Mesendoderm (in vitro differentiated cells): ENCODE measurements at regions not wholly inside any gene's neighbourhood (a gene's known extent, or its start where the extent isn't known, plus 50 kb on each side); places are given as distances from the start of the nearest gene placed in this dataset.

Source experiments
- DNase-seq: peaks from one replicate; pipeline ENCODE4 v3.0.0; 2013
- H2AK5ac ChIP-seq: 2 replicates; pipeline ENCODE4 v1.6.1; 2013; ENCODE audit warnings: low read length, inconsistent platforms
- H2BK120ac ChIP-seq: 2 replicates; pipeline ENCODE4 v1.6.1; 2013; ENCODE audit warnings: low read depth, mild to moderate bottlenecking, low read length, moderate library complexity, mixed read lengths
- H2BK15ac ChIP-seq: replicated peaks from 2 replicates; pipeline ENCODE4 v1.6.1; 2013; ENCODE audit warnings: low read depth, mild to moderate bottlenecking, moderate library complexity
- H2BK5ac ChIP-seq: 2 replicates; pipeline ENCODE4 v1.6.1; 2013; ENCODE audit warnings: low read length, inconsistent platforms
- H3K18ac ChIP-seq: 2 replicates; pipeline ENCODE4 v1.6.1; 2013; ENCODE audit warnings: mild to moderate bottlenecking, low read length, mixed read lengths
- H3K23ac ChIP-seq: one replicate; pipeline ENCODE4 v1.6.1; 2013; ENCODE audit warnings: low read length
- H3K27ac ChIP-seq: 2 replicates; pipeline ENCODE4 v1.5.1; 2013; ENCODE audit warnings: low read depth, mild to moderate bottlenecking, inconsistent platforms, low read length, moderate library complexity
- H3K27me3 ChIP-seq: 2 replicates; pipeline ENCODE4 v1.6.1; 2013; ENCODE audit warnings: low read length, control low read depth, mild to moderate bottlenecking, inconsistent platforms; ENCODE audit not compliant: insufficient read depth, poor library complexity
- H3K36me3 ChIP-seq: 2 replicates; pipeline ENCODE4 v1.6.1; 2013; ENCODE audit warnings: low read length, inconsistent platforms; ENCODE audit not compliant: control insufficient read depth, insufficient read depth
- H3K4ac ChIP-seq: one replicate; pipeline ENCODE4 v1.6.1; 2013; ENCODE audit warnings: low read depth, mild to moderate bottlenecking, low read length, moderate library complexity
- H3K4me1 ChIP-seq: 2 replicates; pipeline ENCODE4 v1.6.1; 2013; ENCODE audit warnings: low read depth, low read length, inconsistent platforms; ENCODE audit not compliant: control insufficient read depth
- H3K4me2 ChIP-seq: 2 replicates; pipeline ENCODE4 v1.6.1; 2013; ENCODE audit warnings: low read length
- H3K4me3 ChIP-seq: 2 replicates; pipeline ENCODE4 v1.5.1; 2013; ENCODE audit warnings: mild to moderate bottlenecking, low read length
- H3K56ac ChIP-seq: one replicate; pipeline ENCODE4 v1.6.1; 2013; ENCODE audit warnings: low read length
- H3K79me1 ChIP-seq: 2 replicates; pipeline ENCODE4 v1.6.1; 2013; ENCODE audit warnings: low read length, inconsistent platforms
- H3K79me2 ChIP-seq: 2 replicates; pipeline ENCODE4 v1.6.1; 2013; ENCODE audit warnings: mild to moderate bottlenecking, low read length; ENCODE audit not compliant: control insufficient read depth, insufficient read depth
- H3K9ac ChIP-seq: 2 replicates; pipeline ENCODE4 v1.6.1; 2013; ENCODE audit warnings: low read length, inconsistent platforms
- H4K5ac ChIP-seq: one replicate; pipeline ENCODE4 v1.6.1; 2013; ENCODE audit warnings: low read length
- H4K8ac ChIP-seq: one replicate; pipeline ENCODE4 v1.6.1; 2013; ENCODE audit warnings: low read depth, mild to moderate bottlenecking, control low read depth, low read length, moderate library complexity
- WGBS: extraction: QIAGEN DNeasy Blood & Tissue Kit; methylation state at CpG from one replicate; pipeline ENCODE4 v1.1.7; 2013; ENCODE audit warnings: low lambda C conversion rate, missing lambda C conversion rate; ENCODE audit not compliant: insufficient coverage; ENCODE audit errors: extremely low coverage; 5-methylcytosine and 5-hydroxymethylcytosine counted together

- no peak overlapping the region for H4K5ac ChIP-seq
Measured at GRCh38 chr10:33955676-33956075, 621.2 kb upstream of the NRP1 start.

GRCh38 chr10:33952692-33953360 is 618.4 kb upstream of the NRP1 start:
- Histone ChIP-seq H3K27me3 (no peaks in the 10 kb centered on the region), H3K36me3 (no peaks in the 10 kb centered on the region), H3K9ac (no peak overlapping the region), H3K27ac (no peak overlapping the region), H2BK5ac (no peak overlapping the region), H4K8ac (no peak overlapping the region), H4K5ac (no peak overlapping the region), H3K79me1 (no peaks in the 10 kb centered on the region), H3K56ac (no peak overlapping the region), H3K23ac (no peak overlapping the region), H2BK120ac (no peak overlapping the region), H3K4me1 (no peaks in the 10 kb centered on the region), H3K79me2 (no peaks in the 10 kb centered on the region), H3K18ac (no peak overlapping the region), H3K4me2 (no peak overlapping the region), H3K4ac (no peak overlapping the region), H2BK15ac (no peak overlapping the region), H3K4me3 (no peak overlapping the region), H2AK5ac (no peak overlapping the region)
- DNase-seq = no peak
- no CpG with 5 or more reads among the region's 8 CpGs for WGBS

More at GRCh38 chr10:33955676-33956075, 621.2 kb upstream of the NRP1 start:
- Histone ChIP-seq H3K4me2 (no peak overlapping the region), H3K9ac (no peak overlapping the region), H3K36me3 (no peaks in the 10 kb centered on the region), H3K27me3 (no peaks in the 10 kb centered on the region), H3K79me1 (no peaks in the 10 kb centered on the region), H3K4me3 (no peak overlapping the region), H3K27ac (no peak overlapping the region), H3K79me2 (no peaks in the 10 kb centered on the region), H2AK5ac (no peak overlapping the region), H3K18ac (no peak overlapping the region), H4K8ac (no peak overlapping the region), H3K56ac (no peak overlapping the region), H2BK15ac (no peak overlapping the region), H2BK5ac (no peak overlapping the region), H3K23ac (no peak overlapping the region), H3K4ac (no peak overlapping the region), H2BK120ac (no peak overlapping the region), H3K4me1 (no peaks in the 10 kb centered on the region)
- DNase-seq = no peak
- WGBS = no CpG with 5 or more reads among the region's 1 CpG

GRCh38 chr10:33950206-33950605 is 615.7 kb upstream of the NRP1 start:
- WGBS = no CpG with 5 or more reads among the region's 1 CpG
- Histone ChIP-seq H3K4me3 (no peak overlapping the region), H3K79me1 (no peaks in the 10 kb centered on the region), H3K27me3 (no peaks in the 10 kb centered on the region), H3K56ac (no peak overlapping the region), H3K4me2 (no peak overlapping the region), H3K18ac (no peak overlapping the region), H2BK5ac (no peak overlapping the region), H4K5ac (no peak overlapping the region), H3K4me1 (no peaks in the 10 kb centered on the region), H2BK120ac (no peak overlapping the region), H3K27ac (no peak overlapping the region), H2AK5ac (no peak overlapping the region), H3K23ac (no peak overlapping the region), H3K9ac (no peak overlapping the region), H4K8ac (no peak overlapping the region), H3K36me3 (no peaks in the 10 kb centered on the region), H3K4ac (no peak overlapping the region), H2BK15ac (no peak overlapping the region), H3K79me2 (no peaks in the 10 kb centered on the region)
- DNase-seq = no peak

- H3K79me1 ChIP-seq = no peaks in the 10 kb centered on the region
- H3K27me3 ChIP-seq = no peaks in the 10 kb centered on the region
- no peak overlapping the region for H3K18ac ChIP-seq
- H3K27ac ChIP-seq = no peak overlapping the region
- H3K4me3 ChIP-seq = no peak overlapping the region
- no peak overlapping the region for H3K23ac ChIP-seq
- H3K79me2 ChIP-seq = no peaks in the 10 kb centered on the region
- no peak overlapping the region for H4K5ac ChIP-seq
- no peak overlapping the region for H3K9ac ChIP-seq
- H3K36me3 ChIP-seq = no peaks in the 10 kb centered on the region
- H3K4me2 ChIP-seq = no peak overlapping the region
- no peak overlapping the region for H4K8ac ChIP-seq
- H3K56ac ChIP-seq = no peak overlapping the region
- H3K4me1 ChIP-seq = no peaks in the 10 kb centered on the region
- no peak for DNase-seq
- no peak overlapping the region for H2BK15ac ChIP-seq
- H2BK5ac ChIP-seq = no peak overlapping the region
- H3K4ac ChIP-seq = no peak overlapping the region
- H2AK5ac ChIP-seq = no peak overlapping the region
- no peak overlapping the region for H2BK120ac ChIP-seq
- no CpG with 5 or more reads among the region's 5 CpGs for WGBS
Measured at GRCh38 chr10:33947544-33947943, 613.1 kb upstream of the NRP1 start.

- Histone ChIP-seq H2BK5ac (no peak overlapping the region), H2AK5ac (no peak overlapping the region), H3K56ac (no peak overlapping the region), H3K79me1 (no peaks in the 10 kb centered on the region), H3K9ac (no peak overlapping the region), H2BK15ac (no peak overlapping the region), H3K27ac (no peak overlapping the region), H3K4ac (no peak overlapping the region), H4K8ac (no peak overlapping the region), H3K27me3 (no peaks in the 10 kb centered on the region), H3K36me3 (no peaks in the 10 kb centered on the region), H3K23ac (no peak overlapping the region), H3K4me3 (no peak overlapping the region), H3K4me2 (no peak overlapping the region), H3K18ac (no peak overlapping the region), H2BK120ac (no peak overlapping the region), H3K4me1 (no peaks in the 10 kb centered on the region), H4K5ac (no peak overlapping the region), H3K79me2 (no peaks in the 10 kb centered on the region)
- no CpG with 5 or more reads among the region's 1 CpG for WGBS
- no peak for DNase-seq
Measured at GRCh38 chr10:33945051-33945450, 610.6 kb upstream of the NRP1 start.

GRCh38 chr10:33942508-33942907 is 608.0 kb upstream of the NRP1 start:
- Histone ChIP-seq H3K27ac (no peak overlapping the region), H2BK5ac (no peak overlapping the region), H3K23ac (no peak overlapping the region), H2BK15ac (no peak overlapping the region), H3K4me3 (no peak overlapping the region), H3K4me2 (no peak overlapping the region), H2BK120ac (no peak overlapping the region), H3K56ac (no peak overlapping the region), H3K4ac (no peak overlapping the region), H3K79me2 (no peaks in the 10 kb centered on the region), H3K27me3 (no peaks in the 10 kb centered on the region), H3K18ac (no peak overlapping the region), H4K8ac (no peak overlapping the region), H3K36me3 (no peaks in the 10 kb centered on the region), H3K79me1 (no peaks in the 10 kb centered on the region), H3K9ac (no peak overlapping the region), H4K5ac (no peak overlapping the region), H3K4me1 (no peaks in the 10 kb centered on the region), H2AK5ac (no peak overlapping the region)
- no CpG with 5 or more reads among the region's 6 CpGs for WGBS
- DNase-seq = no peak
